HepG2 (cell line): ENCODE measurements at regions not wholly inside any gene's neighbourhood (a gene's known extent, or its start where the extent isn't known, plus 50 kb on each side); places are given as distances from the start of the nearest gene placed in this dataset.
"Not testable (repeated sequence)": the region's sequence is repeated elsewhere in the genome, so short reads cannot be mapped to it uniquely, and the experiment has no call there.

Experiments used
- ATAC-seq: fragments of 200-7000 bp; cut with Tn5 transposase; 3 replicates; pipeline ENCODE4 v1.9.1; 2020; ENCODE audit warnings: mild to moderate bottlenecking, moderate library complexity
- BruUV-seq: library from RNA; stranded (reverse); fragments of 400-500 nt; replicated peaks from 2 replicates; lab custom pipeline; 2021; lab: Mats Ljungman, UMichigan
- CTCF ChIA-PET: fragments of 300-600 bp; formaldehyde crosslinking; extraction: SDS; loops from one replicate; lab custom pipeline; 2021; ENCODE audit warnings: low total read pairs, inconsistent platforms, low intra/inter-chr PET ratio; lab: Yijun Ruan, JAX
- POLR2A ChIA-PET: fragments of 350-600 bp; sonication (Branson Sonifier 250); formaldehyde crosslinking; loops from one replicate; lab custom pipeline; 2020; ENCODE audit warnings: antibody characterized with exemption, inconsistent platforms; lab: Yijun Ruan, JAX
- DNase-seq: peaks from one replicate; pipeline ENCODE4 v3.0.0-alpha.2; 2015; ENCODE audit warnings: low spot score
- FAIRE-seq: peaks from 3 replicates; lab custom pipeline; 2011; peaks lifted over from hg19 to GRCh38; lab: Jason Lieb, UNC
- H2AFZ ChIP-seq: one replicate; pipeline ENCODE4 v1.6.1; 2011; ENCODE audit warnings: low read length, inconsistent platforms
- H3K27ac ChIP-seq: fragments of 300-600 bp; 3 replicates; pipeline ENCODE4 v1.8.0; 2011; ENCODE audit warnings: mixed run types, mild to moderate bottlenecking, mixed read lengths, low read length, inconsistent platforms; ENCODE audit not compliant: insufficient read depth; ENCODE audit errors: extremely low read length
- H3K27me3 ChIP-seq, 2 experiments: fragments of 200-600 bp in 1 of 2; 2 replicates in 1 of 2; 3 replicates in 1 of 2; pipeline versions ENCODE4 v1.6.0 to v1.8.0; 2011; ENCODE audit warnings: low read length in 2 of 2, mild to moderate bottlenecking in 2 of 2, moderate library complexity in 2 of 2, inconsistent platforms in 1 of 2; ENCODE audit not compliant: insufficient read depth in 2 of 2, control insufficient read depth in 1 of 2
- H3K36me3 ChIP-seq, 2 experiments: fragments of 200-600 bp in 1 of 2; replicated peaks in 1 of 2; 2 replicates in 1 of 2; 3 replicates in 1 of 2; pipeline versions ENCODE4 v1.5.1 to v1.8.0; 2011; ENCODE audit warnings: low read length in 2 of 2, inconsistent platforms in 1 of 2; ENCODE audit not compliant: insufficient read depth in 2 of 2, control insufficient read depth in 1 of 2
- H3K4me1 ChIP-seq: 2 replicates; pipeline ENCODE4 v1.5.1; 2012; ENCODE audit warnings: low read length, inconsistent platforms; ENCODE audit not compliant: insufficient read depth
- H3K4me2 ChIP-seq: 2 replicates; pipeline ENCODE4 v1.6.0; 2011; ENCODE audit warnings: low read depth, low read length, inconsistent platforms
- H3K4me3 ChIP-seq, 3 experiments: fragments of 200-600 bp in 1 of 3; sonication (generic), shearing (Covaris generic) in 1 of 3; replicated peaks in 1 of 3; 2 replicates each; pipeline ENCODE4 v1.5.1; 2011 to 2016; ENCODE audit warnings: low read length in 3 of 3, inconsistent platforms in 2 of 3, low read depth in 2 of 3, mild to moderate bottlenecking in 2 of 3, control low read depth in 1 of 3, mixed read lengths in 1 of 3; ENCODE audit not compliant: insufficient read depth in 1 of 3
- H3K79me2 ChIP-seq: one replicate; pipeline ENCODE4 v1.6.1; 2011; ENCODE audit warnings: low read length, inconsistent platforms; ENCODE audit not compliant: insufficient read depth
- H3K9ac ChIP-seq: 2 replicates; pipeline ENCODE4 v1.6.0; 2011; ENCODE audit warnings: mild to moderate bottlenecking, low read depth, low read length, inconsistent platforms; ENCODE audit not compliant: insufficient read depth
- H3K9me3 ChIP-seq: 2 replicates; pipeline ENCODE4 v1.5.1; 2012; ENCODE audit warnings: mild to moderate bottlenecking, low read length
- H4K20me1 ChIP-seq: 2 replicates; pipeline ENCODE4 v1.6.0; 2011; ENCODE audit warnings: inconsistent platforms, mild to moderate bottlenecking, low read length, moderate library complexity; ENCODE audit not compliant: insufficient read depth
- BHLHE40 ChIP-seq: IDR thresholded peaks from 2 replicates; pipeline ENCODE4 v1.6.1; 2011; ENCODE audit warnings: low read length, improper control_type of control experiment
- ZNF281 ChIP-seq: sonication (generic); formaldehyde crosslinking; IDR thresholded peaks from 2 replicates; pipeline ENCODE4 v1.4.0; 2020; ENCODE audit warnings: missing genetic modification reagents, borderline replicate concordance
- WGBS: methylation state at CpG from one replicate; pipeline ENCODE4 v1.1.6; 2017; ENCODE audit warnings: low lambda C conversion rate; 5-methylcytosine and 5-hydroxymethylcytosine counted together
- in situ Hi-C: cut with HindIII; loops from 2 replicates; pipeline ENCODE4 v1.10.0; 2017; ENCODE audit warnings: low pct_unique_long_range_greater_than_20kb; ENCODE audit not compliant: extremely low pct_ligation_motif_present
- intact Hi-C: fragments of 100-400 bp; cut with micrococcal nuclease; formaldehyde crosslinking; loops from one replicate; pipeline ENCODE4 v1.10.0; 2022; ENCODE audit not compliant: unreplicated experiment

GRCh38 chr16:88230967-88231615 lies 151.7 kb upstream of the ZNF469 start:
- H3K9ac ChIP-seq, H3K9me3 ChIP-seq, H3K4me3 ChIP-seq, BruUV-seq, H3K4me2 ChIP-seq, ATAC-seq, in situ Hi-C loops, CTCF ChIA-PET, H3K36me3 ChIP-seq, H4K20me1 ChIP-seq, POLR2A ChIA-PET, H2AFZ ChIP-seq, H3K79me2 ChIP-seq, DNase-seq, intact Hi-C loops, FAIRE-seq, H3K27ac ChIP-seq: not testable (repeated sequence)
- Histone ChIP-seq H3K4me1 (peaks cover 59% of the 10 kb centered on the region), H3K27me3 (peaks cover 5 to 19% of the 10 kb centered on the region in 2 experiments; a peak in 2 of 5 replicates)
- TF ChIP-seq BHLHE40 (peak; percentile 15; the same call in 1 of the 2 replicates), ZNF281 (CRISPR knock-in tag) (peak; percentile 40; the same call in 1 of the 2 replicates)
- 80% methylated on average over 12 of the region's 19 CpGs for WGBS

- ATAC-seq, in situ Hi-C loops, DNase-seq, POLR2A ChIA-PET, FAIRE-seq, H4K20me1 ChIP-seq, H2AFZ ChIP-seq, BruUV-seq, H3K79me2 ChIP-seq, H3K36me3 ChIP-seq, H3K4me2 ChIP-seq, H3K4me3 ChIP-seq, H3K9ac ChIP-seq, H3K9me3 ChIP-seq, CTCF ChIA-PET, H3K27ac ChIP-seq, intact Hi-C loops: not testable (repeated sequence)
- Histone ChIP-seq H3K4me1 (peaks cover 64% of the 10 kb centered on the region), H3K27me3 (peaks cover 5 to 15% of the 10 kb centered on the region in 2 experiments; a peak in 2 of 5 replicates)
- 86% methylated on average over 10 of the region's 13 CpGs for WGBS
Measured at GRCh38 chr16:88231839-88232238, 150.9 kb upstream of the ZNF469 start.
